Activated CD4-positive, alpha-beta T cell treated with anti-CD3 and anti-CD28 coated beads for 1 hour (primary cell): ENCODE measurements at regions not wholly inside any gene's neighbourhood (a gene's known extent, or its start where the extent isn't known, plus 50 kb on each side); places are given as distances from the start of the nearest gene placed in this dataset.

ENCODE experiments used
- DNase-seq: peaks from one replicate; pipeline ENCODE4 v3.0.0-alpha.2; 2020

DNA sequence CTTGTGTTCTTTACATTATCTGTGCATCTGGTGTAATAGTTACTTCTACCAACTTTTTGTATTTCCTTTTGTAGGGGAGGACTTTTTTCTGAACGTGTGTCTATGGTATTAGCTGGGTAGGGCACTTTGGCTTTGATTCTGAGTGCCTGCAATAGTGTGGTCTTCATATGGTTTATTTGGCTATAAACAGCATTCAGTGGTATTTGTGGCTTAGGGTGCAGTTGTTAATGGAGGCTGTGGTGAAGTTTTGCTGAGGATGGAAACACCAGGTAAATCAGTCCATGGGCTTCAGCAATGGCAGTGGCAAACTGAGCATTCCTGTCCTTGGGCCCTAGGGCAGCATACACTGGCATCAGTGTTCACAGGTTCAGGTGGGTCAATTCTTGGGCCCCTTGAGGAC is 230.6 kb upstream of the CTNNB1 start:
- DNase-seq = no peak

GRCh38 chr3:40969341-40969740 is 230.0 kb upstream of the CTNNB1 start:
- no peak for DNase-seq

DNA sequence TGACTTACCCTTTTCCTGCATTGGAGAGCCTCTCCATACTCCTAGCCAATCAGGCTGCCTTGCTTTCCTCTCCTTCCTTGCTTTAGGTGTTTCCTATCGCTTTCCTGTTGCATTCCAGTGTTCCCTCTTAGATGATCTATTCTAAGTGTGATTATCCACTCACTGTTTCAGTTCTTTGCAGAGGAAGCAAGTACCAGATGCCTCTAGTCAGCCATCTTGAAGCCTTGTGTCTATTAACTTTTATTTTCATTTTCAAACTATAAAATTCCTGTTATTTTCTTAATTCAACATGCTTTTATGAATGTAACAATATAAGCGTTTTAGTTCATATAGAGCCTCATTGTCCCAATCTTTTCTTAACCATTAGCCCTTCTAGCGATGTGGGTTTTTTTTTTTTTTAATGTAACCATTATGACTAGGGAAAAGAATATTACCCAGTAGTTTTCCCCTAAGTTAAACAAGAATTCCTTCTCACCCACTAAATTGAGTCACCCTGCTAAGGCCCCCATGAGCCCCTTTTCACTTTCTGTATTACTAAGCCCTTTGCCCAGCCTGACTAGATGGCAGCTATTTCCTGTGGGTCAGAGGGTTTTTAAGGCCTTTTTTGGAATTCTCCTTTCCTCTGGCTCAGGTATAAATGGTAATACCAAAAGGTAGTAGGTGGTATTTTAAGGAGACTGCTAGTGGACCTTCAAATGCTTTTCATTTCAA is 229.4 kb upstream of the CTNNB1 start:
- no peak for DNase-seq

GRCh38 chr3:40971191-40972168 is 227.8 kb upstream of the CTNNB1 start:
- no peak for DNase-seq

- DNase-seq = no peak
Measured at GRCh38 chr3:40972350-40972749, 227.0 kb upstream of the CTNNB1 start.

- no peak for DNase-seq
Measured at GRCh38 chr3:40973141-40973540, 226.2 kb upstream of the CTNNB1 start.

DNA sequence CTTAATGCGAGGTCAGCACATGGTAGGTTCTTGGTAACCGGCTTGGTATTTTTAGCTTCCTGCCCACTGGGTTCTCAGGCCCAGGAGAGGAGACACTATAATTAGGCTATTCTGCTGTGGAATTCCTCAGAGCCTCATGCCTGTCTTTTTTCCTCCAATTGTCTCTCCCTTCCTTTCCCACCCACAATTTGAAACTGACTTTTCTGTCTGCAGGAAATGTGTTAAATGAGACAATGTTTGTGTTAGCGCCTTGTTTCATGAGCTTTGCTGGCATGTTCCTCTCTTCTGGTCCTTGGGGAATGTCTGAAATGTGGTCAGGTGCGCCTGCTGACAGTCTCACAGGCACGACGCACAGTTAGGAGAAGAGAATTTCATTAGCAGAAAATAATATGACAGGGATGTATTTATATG is 223.6 kb upstream of the CTNNB1 start:
- DNase-seq = no peak

DNA sequence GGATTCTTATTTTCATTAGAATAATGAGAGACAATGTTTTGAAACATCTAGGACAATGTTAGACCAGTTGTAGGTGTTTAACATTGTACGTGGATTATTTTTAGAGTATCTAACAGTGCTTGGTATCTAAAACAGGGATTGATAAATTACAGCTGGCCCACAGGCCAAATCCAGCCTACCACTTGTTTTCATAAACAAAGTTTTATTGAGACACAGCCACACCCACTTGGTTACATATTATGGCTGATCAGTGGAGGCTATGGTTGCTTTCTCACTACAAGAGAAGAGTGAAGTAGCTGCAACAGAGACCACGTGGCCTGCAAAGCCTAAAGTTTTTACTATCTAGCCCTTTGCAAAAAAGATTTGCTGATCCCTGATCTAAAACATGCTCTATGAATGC is 223.1 kb upstream of the CTNNB1 start:
- DNase-seq = no peak

- no peak for DNase-seq
Measured at GRCh38 chr3:40978442-40978841, 220.9 kb upstream of the CTNNB1 start.

DNA sequence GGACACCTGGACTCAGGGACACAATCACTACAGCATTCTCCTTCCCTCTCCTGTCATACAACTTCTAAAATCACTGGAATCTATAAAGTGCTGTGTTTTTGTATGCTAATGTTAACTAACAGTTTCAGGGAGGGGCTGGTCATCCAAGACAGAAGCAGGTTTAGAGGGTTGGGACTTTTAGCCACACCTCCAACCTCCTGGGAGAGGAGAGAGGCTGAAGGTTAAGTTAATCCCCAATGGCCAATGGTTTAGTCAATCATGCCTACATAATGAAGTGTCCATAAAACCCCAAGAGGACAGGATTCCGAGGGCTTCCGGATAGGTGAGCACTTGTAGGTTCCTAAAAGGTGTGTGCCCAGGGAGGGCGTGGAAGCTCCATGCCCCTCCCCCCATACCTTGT is 219.3 kb upstream of the CTNNB1 start:
- DNase-seq = no peak

DNA sequence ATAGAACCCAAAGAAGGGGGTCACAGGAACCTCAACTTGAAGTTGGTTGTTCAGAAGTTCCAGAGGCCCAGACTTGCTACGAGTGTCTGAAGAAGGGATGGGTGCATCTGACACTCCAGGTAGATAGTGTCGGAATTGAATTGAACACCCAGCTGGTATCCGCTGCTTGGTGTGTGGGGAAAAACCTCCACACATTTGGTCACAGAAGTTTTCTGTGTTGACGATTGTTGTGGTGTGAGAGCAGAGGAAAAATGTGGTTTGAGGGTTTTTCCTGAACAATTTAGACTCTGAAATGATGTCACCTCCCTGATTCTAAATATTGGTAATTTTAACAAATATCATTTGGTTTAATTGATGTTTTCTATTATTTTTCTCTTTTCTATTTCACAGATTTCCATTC is 218.8 kb upstream of the CTNNB1 start:
- no peak for DNase-seq

DNA sequence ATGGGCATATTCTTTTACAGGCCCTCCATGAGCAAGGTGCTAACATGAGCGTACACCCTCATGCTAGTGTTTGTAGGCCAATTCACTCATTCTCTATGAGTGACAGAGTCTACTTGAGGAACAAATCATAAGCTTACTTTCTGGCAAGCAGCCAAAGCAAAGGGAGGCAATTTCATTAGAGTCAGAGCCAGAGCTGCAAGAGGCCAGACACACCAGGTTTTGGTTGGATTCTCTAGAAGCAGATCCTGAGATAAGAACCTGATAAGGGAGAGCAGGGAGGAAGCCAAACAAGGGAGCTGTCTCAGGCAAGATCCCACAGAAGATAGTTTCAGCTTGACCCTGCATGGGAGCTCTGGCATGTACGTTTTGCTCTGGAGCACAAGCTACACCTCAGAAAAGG is 214.1 kb upstream of the CTNNB1 start:
- no peak for DNase-seq

- DNase-seq = no peak
Measured at GRCh38 chr3:40988468-40988867, 210.8 kb upstream of the CTNNB1 start.

DNA sequence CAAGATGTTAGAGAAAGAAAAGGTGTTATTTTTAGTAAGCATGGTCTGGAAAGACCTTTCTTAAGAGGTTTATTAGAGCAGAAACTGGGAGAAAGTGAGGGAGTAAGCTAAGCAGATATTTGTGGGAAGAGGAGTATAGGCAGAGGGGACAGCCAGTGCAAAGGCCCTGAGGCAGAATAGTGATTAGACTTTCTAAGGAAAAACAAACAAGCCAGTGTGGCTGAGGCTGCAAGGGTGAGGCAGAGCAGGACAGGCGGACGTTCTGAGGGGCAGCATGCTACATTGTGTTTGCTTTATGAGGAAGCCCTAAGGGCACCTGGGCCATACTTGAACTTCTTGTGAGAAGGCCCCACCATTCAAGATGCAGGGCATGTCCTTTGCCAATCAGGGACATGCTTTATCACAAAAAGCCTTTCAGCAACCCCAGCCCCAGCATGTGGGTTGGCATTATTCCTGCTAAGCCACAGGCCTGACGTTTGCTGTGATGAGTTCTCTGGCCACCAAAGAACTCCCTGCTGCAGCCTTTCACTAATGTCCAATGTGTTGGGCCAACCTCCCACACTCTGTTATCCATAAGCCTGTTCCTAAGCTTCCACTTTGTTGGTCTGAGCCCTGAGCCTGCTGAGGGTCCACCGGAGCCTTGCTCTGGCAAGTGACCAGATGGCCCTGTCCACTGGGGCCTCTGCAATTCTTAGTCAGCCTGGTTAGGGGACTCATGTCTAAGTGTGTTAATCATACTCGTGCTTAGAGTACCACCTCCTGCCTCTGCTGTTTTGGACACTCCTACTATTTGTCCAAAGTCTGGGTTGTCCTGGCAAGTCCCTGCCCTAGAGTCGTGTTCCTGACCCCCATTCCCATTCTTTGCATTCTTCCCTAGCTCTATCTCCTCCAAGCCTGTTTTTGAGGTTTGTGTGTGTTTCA is 209.9 kb upstream of the CTNNB1 start:
- no peak for DNase-seq

- no peak for DNase-seq
Measured at GRCh38 chr3:40990062-40990456, 209.2 kb upstream of the CTNNB1 start.

DNA sequence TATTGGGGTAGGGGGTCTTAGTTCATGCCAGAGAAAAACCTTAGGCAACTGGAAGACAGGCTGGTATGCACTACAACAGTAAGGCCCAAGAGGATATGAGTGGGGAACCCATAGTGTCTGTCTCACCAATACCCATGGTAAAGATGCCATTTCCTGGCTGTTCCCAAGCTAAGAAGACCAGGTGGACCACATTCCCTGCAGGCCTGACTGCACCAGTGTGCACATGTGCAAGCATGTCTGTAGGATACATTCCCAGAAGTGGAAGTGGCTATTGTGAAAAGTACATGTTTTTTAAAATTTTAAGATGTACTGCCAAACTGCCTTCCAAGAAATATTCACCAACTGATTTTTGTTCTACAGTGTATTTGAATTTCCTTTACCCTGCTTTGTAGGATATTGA is 207.3 kb upstream of the CTNNB1 start:
- DNase-seq = no peak

DNA sequence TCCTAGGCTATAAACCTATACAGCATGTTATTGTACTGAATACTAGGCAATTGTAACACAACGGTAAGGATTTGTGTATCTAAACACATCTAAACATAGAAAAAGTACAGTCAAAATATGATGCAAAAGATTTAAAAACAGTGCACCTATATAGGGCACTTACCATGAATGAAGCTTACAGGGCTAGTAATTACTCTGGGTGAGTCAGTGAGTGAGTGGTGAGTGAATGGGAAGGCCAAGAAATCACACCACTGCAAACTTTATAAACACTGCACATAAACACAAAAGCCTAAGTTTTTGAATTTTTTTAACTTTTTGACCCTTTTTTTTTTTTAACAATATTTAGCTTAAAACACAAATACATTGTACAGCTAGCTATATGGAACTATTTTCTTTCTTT is 204.7 kb upstream of the CTNNB1 start:
- DNase-seq = no peak

DNA sequence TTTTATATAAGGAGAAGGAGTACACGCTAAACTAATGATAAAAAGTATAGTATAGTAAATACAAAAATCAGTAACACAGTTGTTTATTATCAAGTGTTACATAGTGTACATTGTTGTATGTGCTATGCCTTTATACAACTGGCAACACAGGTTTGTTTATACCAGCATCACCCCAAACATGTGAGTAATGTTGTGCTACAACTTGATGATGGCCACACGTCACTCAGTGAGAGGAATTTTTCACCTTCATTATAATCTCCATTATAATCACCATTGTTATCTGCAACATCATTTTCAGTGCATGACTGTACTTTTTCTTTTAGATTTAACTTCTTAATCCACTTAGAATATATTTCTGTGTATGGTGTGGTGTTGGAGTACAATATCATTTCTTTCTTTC is 204.0 kb upstream of the CTNNB1 start:
- no peak for DNase-seq

GRCh38 chr3:40996382-40996781 is 202.9 kb upstream of the CTNNB1 start:
- DNase-seq = no peak

GRCh38 chr3:40996827-40997710 is 202.2 kb upstream of the CTNNB1 start:
- no peak for DNase-seq

GRCh38 chr3:40997711-40998519 is 201.4 kb upstream of the CTNNB1 start:
- no peak for DNase-seq
